ENCODE measurements at regions not wholly inside any gene's neighbourhood (a gene's known extent, or its start where the extent isn't known, plus 50 kb on each side); places are given as distances from the start of the nearest gene placed in this dataset.
"Not testable (repeated sequence)": the region's sequence is repeated elsewhere in the genome, so short reads cannot be mapped to it uniquely, and the experiment has no call there.

GRCh38 chr5:114839360-114839759, 330.3 kb downstream of the TRIM36 start:
- DNase-seq (ENCODE audit: low spot score in 2 of 2) (no peak), FAIRE-seq (no peak)

GRCh38 chr5:114838937-114839336, 330.8 kb downstream of the TRIM36 start:
- DNase-seq (ENCODE audit: low spot score in 2 of 2) (no peak), FAIRE-seq (no peak)

- no peak for FAIRE-seq
- DNase-seq (ENCODE audit: low spot score in 2 of 2): no peak
Measured at GRCh38 chr5:114830114-114830513, 339.6 kb downstream of the TRIM36 start.

- DNase-seq (ENCODE audit: low spot score in 2 of 2) (no peak), FAIRE-seq (no peak)
Measured at GRCh38 chr5:114822863-114823262, 346.8 kb downstream of the TRIM36 start.

- DNase-seq (ENCODE audit: low spot score in 2 of 2) (no peak), FAIRE-seq (no peak)
Measured at GRCh38 chr5:114822436-114822835, 347.3 kb downstream of the TRIM36 start.

DNA sequence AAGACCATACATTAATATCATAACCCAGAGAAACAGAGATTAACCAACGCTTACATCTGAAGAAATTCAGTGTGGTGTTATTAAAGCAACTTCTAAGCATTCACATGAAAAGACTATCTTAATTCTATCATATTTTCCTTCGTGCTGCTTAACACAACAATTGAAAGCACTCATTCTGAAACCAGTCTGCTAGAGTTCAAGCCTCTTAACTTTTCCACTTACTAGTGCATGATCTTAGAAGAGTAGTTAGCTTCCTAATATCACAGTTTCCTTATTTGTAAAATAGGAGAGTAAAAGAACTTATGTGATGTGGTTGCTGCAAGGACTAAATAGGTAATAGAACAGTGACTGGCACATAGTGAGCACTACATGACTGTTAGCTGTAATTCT, 379.3 kb downstream of the TRIM36 start:
- FAIRE-seq (no peak), DNase-seq (ENCODE audit: low spot score in 2 of 2) (no peak)

GRCh38 chr5:114789773-114790402, 379.8 kb downstream of the TRIM36 start:
- no peak for FAIRE-seq

DNA sequence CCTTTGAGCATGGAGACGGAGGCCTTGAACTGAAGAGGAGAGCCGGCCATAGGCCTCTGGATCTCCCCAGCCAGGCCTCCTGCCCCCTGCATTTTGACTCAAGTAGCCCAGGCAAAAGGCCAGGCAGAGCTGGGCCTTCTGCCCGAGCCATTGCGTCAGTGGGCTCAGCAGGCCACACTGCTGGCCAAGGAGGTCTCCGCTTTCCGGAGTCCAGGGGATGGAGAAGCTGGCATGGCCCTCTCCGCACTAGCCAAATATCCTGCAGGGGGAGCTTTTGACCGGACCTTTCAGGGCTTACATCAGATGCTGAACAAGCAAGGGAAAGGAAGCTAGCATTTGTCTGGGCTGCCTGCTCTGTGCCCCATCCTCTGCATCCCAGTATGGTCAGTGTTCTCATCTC, 386.8 kb downstream of the TRIM36 start:
- DNase-seq (ENCODE audit: low spot score in 2 of 2) (peak in 1 of 2 donors; percentile 14), FAIRE-seq (no peak)

More at GRCh38 chr5:114789773-114790402, 379.8 kb downstream of the TRIM36 start:
- peak in 1 of 2 donors; percentile 15 for DNase-seq (ENCODE audit: low spot score in 2 of 2)

DNA sequence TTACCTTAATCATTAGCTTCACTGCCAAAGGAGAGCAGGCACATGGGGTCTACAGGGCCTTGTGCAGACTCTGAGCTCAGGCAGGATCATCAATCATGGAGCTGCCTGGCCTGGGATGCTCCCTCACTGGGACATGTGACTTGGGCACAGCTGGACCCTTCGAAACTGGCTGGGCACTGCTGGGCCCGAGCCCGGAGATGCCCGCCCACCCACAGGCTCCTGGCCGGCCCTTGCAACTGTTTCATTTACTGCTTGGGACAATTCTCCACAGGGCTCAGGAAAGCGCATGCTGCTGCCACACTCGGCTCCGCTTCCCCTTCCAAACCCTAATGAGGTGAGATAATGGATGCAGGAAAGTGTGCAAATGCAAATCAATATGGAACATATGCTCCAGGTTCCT, 387.5 kb downstream of the TRIM36 start:
- FAIRE-seq: no peak
- no peak for DNase-seq (ENCODE audit: low spot score in 2 of 2)

GRCh38 chr5:114780290-114780689, 389.4 kb downstream of the TRIM36 start:
- FAIRE-seq: no peak

DNA sequence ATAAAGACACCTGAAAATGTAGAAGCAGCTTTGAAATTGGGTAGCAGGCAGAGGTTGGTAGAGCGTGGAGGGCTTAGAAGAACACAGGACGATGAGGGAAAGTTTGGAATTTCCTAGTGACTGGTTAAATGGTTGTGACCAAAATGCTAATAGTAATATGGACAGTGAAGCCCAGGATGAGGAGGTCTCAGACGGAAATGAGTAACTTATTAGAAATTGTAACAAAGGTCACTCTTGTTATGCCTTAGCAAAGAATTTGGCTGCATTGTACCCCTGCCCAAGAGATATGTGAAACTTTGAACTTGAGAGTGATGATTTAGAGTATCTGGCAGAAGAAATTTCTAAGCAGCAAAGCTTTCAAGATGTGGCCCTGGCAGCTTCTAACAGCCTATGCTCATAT, 382.5 kb downstream of the KCNN2 start:
- FAIRE-seq: no peak
- DNase-seq (ENCODE audit: low spot score in 2 of 2): no peak

More at GRCh38 chr5:114780290-114780689, 389.4 kb downstream of the TRIM36 start:
- no peak for DNase-seq (ENCODE audit: low spot score in 2 of 2)

DNA sequence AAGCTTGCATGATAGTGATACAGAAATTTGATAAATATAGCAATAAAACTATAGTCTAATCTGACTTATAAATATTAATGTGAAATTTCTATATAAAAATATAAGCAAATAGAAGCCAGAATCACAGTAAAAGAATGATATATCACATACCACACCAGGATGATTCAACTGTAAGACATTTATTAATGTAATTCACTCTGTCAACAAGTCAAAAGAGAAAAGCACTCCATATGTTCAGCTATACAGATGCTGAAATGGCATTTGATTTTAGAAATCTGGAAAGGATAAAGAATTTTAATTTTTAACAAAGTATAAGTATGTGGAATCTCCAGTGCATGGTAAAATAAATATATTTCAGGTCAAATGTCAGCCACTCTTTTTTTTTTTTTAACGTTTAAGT, 372.4 kb downstream of the KCNN2 start:
- FAIRE-seq: no peak

GRCh38 chr5:114729986-114730385, 368.1 kb downstream of the KCNN2 start:
- no peak for FAIRE-seq
- DNase-seq (ENCODE audit: low spot score in 2 of 2): no peak

More for the DNA sequence above, 372.4 kb downstream of the KCNN2 start:
- no peak for DNase-seq (ENCODE audit: low spot score in 2 of 2)

GRCh38 chr5:114727358-114727757, 365.5 kb downstream of the KCNN2 start:
- peak in 1 of 2 donors; percentile 5 for DNase-seq (ENCODE audit: low spot score in 2 of 2)
- FAIRE-seq: no peak

GRCh38 chr5:114726131-114726530, 364.3 kb downstream of the KCNN2 start:
- no peak for DNase-seq (ENCODE audit: low spot score in 2 of 2)
- no peak for FAIRE-seq

GRCh38 chr5:114719268-114719667, 357.4 kb downstream of the KCNN2 start:
- DNase-seq (ENCODE audit: low spot score in 2 of 2) (no peak), FAIRE-seq (no peak)

DNA sequence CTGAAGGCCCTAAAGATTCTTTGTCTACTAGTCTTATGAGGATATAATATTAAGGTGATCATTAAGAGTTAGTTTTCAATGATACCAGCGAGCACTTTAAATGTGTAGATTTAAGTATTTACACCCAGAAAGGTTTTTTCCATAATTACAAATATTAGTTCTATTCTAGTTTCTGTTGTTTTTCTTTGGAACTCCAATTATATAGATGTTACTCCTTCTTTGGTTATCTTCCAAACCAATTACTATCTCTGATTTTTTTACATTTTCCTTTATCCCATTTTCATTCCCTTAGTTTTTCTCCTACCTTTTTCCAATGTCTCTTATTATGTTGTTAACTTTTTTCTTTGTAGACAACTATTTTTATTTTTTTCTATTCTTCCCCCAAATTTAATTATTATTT, 355.1 kb downstream of the KCNN2 start:
- no peak for FAIRE-seq

GRCh38 chr5:114704225-114704893, 342.5 kb downstream of the KCNN2 start:
- DNase-seq (ENCODE audit: low spot score in 2 of 2); FAIRE-seq: not testable (repeated sequence)

More for the DNA sequence above, 355.1 kb downstream of the KCNN2 start:
- DNase-seq (ENCODE audit: low spot score in 2 of 2): no peak

DNA sequence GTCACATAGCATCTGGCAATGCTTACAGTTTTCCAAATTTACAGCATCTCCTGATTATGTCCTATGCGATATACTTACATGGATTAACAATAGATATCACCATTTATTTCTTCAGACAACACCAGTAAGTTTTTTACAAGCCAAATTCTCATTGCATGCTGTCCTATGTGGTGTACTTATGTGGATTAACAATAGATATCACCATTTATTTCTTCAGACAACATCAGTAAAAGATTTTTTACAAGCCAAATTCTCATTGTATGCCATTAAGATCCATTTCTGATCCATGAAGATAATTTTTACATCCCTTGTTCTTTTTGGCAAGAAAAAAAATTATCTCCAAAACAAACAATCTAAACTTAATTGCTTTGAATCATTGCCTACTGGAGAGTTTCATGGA, 340.9 kb downstream of the KCNN2 start:
- DNase-seq (ENCODE audit: low spot score in 2 of 2) (no peak), FAIRE-seq (no peak)

DNA sequence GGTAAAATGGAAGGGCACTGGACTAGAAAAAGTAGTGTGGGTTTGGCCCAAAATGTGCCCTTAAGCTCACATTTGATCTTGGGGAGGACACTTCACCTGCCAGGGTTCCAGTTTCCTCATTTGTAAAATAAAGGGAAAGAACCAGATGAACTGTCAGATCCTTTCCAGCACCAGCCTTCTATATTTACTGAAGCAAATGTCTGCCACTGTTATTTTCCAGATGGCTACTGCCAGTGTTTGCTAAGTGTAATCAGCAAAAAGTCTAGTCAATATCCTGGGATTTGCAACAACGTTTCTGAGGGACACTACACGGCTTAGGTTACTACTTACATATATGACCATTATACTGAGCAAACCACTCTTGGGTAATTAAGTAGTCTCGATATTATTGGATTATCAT, 340.3 kb downstream of the KCNN2 start:
- no peak for DNase-seq (ENCODE audit: low spot score in 2 of 2)
- FAIRE-seq: no peak

- DNase-seq (ENCODE audit: low spot score in 2 of 2) (no peak), FAIRE-seq (no peak)
Measured at GRCh38 chr5:114700823-114701222, 339.0 kb downstream of the KCNN2 start.

- DNase-seq (ENCODE audit: low spot score in 2 of 2) (no peak), FAIRE-seq (no peak)
Measured at GRCh38 chr5:114695292-114695904, 333.5 kb downstream of the KCNN2 start.

All from frontal cortex (tissue), 3 donors.